ENCODE measurements at regions not wholly inside any gene's neighbourhood (a gene's known extent, or its start where the extent isn't known, plus 50 kb on each side); places are given as distances from the start of the nearest gene placed in this dataset.

GRCh38 chr2:144151851-144152250 lies 368.1 kb downstream of the ZEB2 start:
- no peak for DNase-seq (ENCODE audit: low read depth)
- H3K4me3 ChIP-seq (ENCODE audit: low read depth, low read length): no peak overlapping the region
- TF ChIP-seq MYC (IDR thresholded peaks at IDR 0.05; ENCODE audit: low read depth, low read length) (no peak), CTCF (IDR thresholded peaks at IDR 0.05; ENCODE audit: low read depth, low read length) (no peak), MAX (IDR thresholded peaks at IDR 0.05; ENCODE audit: low read depth, low read length) (no peak)

GRCh38 chr2:144151405-144151804 lies 368.5 kb downstream of the ZEB2 start:
- DNase-seq (ENCODE audit: low read depth): no peak
- H3K4me3 ChIP-seq (ENCODE audit: low read depth, low read length): no peak overlapping the region
- TF ChIP-seq POLR2A (IDR thresholded peaks at IDR 0.05; ENCODE audit: extremely low read depth, insufficient read length) (no peak), MAX (IDR thresholded peaks at IDR 0.05; ENCODE audit: low read depth, low read length) (no peak), MYC (IDR thresholded peaks at IDR 0.05; ENCODE audit: low read depth, low read length) (no peak), CTCF (IDR thresholded peaks at IDR 0.05; ENCODE audit: low read depth, low read length) (no peak)

- H3K4me3 ChIP-seq (ENCODE audit: low read depth, low read length): no peak overlapping the region
- no peak for DNase-seq (ENCODE audit: low read depth)
- TF ChIP-seq POLR2A (IDR thresholded peaks at IDR 0.05; ENCODE audit: extremely low read depth, insufficient read length) (no peak), MYC (IDR thresholded peaks at IDR 0.05; ENCODE audit: low read depth, low read length) (no peak), CTCF (IDR thresholded peaks at IDR 0.05; ENCODE audit: low read depth, low read length) (no peak), MAX (IDR thresholded peaks at IDR 0.05; ENCODE audit: low read depth, low read length) (no peak)
Measured at GRCh38 chr2:144147356-144147755, 372.6 kb downstream of the ZEB2 start.

GRCh38 chr2:144146876-144147275 lies 373.0 kb downstream of the ZEB2 start:
- H3K4me3 ChIP-seq (ENCODE audit: low read depth, low read length): no peak overlapping the region
- DNase-seq (ENCODE audit: low read depth): no peak
- TF ChIP-seq MAX (IDR thresholded peaks at IDR 0.05; ENCODE audit: low read depth, low read length): no peak
- TF ChIP-seq POLR2A (IDR thresholded peaks at IDR 0.05; ENCODE audit: extremely low read depth, insufficient read length): no peak
- TF ChIP-seq CTCF (IDR thresholded peaks at IDR 0.05; ENCODE audit: low read depth, low read length): no peak
- no peak for TF ChIP-seq MYC (IDR thresholded peaks at IDR 0.05; ENCODE audit: low read depth, low read length)

- no peak overlapping the region for H3K4me3 ChIP-seq (ENCODE audit: low read depth, low read length)
- DNase-seq (ENCODE audit: low read depth): no peak
- TF ChIP-seq MAX (IDR thresholded peaks at IDR 0.05; ENCODE audit: low read depth, low read length) (no peak), CTCF (IDR thresholded peaks at IDR 0.05; ENCODE audit: low read depth, low read length) (no peak), POLR2A (IDR thresholded peaks at IDR 0.05; ENCODE audit: extremely low read depth, insufficient read length) (no peak), MYC (IDR thresholded peaks at IDR 0.05; ENCODE audit: low read depth, low read length) (no peak)
Measured at GRCh38 chr2:144146076-144146475, 373.8 kb downstream of the ZEB2 start.
